HEK293 (cell line): ENCODE measurements at regions not wholly inside any gene's neighbourhood (a gene's known extent, or its start where the extent isn't known, plus 50 kb on each side); places are given as distances from the start of the nearest gene placed in this dataset.

Source experiments
- CTCF ChIA-PET: fragments of 350-600 bp; formaldehyde crosslinking; extraction: SDS; loops from one replicate; lab custom pipeline; 2021; ENCODE audit warnings: antibody characterized with exemption; lab: Yijun Ruan, JAX
- POLR2A ChIA-PET: fragments of 300-600 bp; formaldehyde crosslinking; extraction: SDS; loops from one replicate; lab custom pipeline; 2020; ENCODE audit warnings: antibody characterized with exemption, inconsistent platforms; lab: Yijun Ruan, JAX
- H3K27ac ChIP-seq: fragments of 200-500 bp; sonication (Bioruptor generic); 2 replicates; pipeline ENCODE4 v1.5.1; 2014; ENCODE audit warnings: low read depth, low read length, control low read depth, inconsistent platforms; ENCODE audit errors: extremely low read depth
- H3K36me3 ChIP-seq, 2 experiments: fragments of 200-500 bp in 1 of 2; sonication (Bioruptor generic) in 1 of 2; 1 replicate in 1 of 2; 2 replicates in 1 of 2; pipeline ENCODE4 v1.5.1; 2014 to 2017; ENCODE audit warnings: inconsistent platforms in 2 of 2, low read length in 2 of 2; ENCODE audit not compliant: control insufficient read depth in 2 of 2, insufficient read depth in 1 of 2
- H3K4me1 ChIP-seq: fragments of 200-500 bp; sonication (Bioruptor generic); 2 replicates; pipeline ENCODE4 v1.5.1; 2014; ENCODE audit warnings: mild to moderate bottlenecking, low read length, inconsistent platforms; ENCODE audit not compliant: control insufficient read depth, insufficient read depth
- H3K4me3 ChIP-seq: 2 replicates; pipeline ENCODE4 v1.5.1; 2011; ENCODE audit warnings: low read depth, mild to moderate bottlenecking, control low read depth, low read length, moderate library complexity
- H3K9me3 ChIP-seq: fragments of 200-500 bp; sonication (Bioruptor generic); 2 replicates; pipeline ENCODE4 v1.5.1; 2014; ENCODE audit warnings: low read depth, low read length, inconsistent platforms; ENCODE audit not compliant: control insufficient read depth, insufficient read depth
- BCL11A ChIP-seq: fragments of 450-650 bp; formaldehyde crosslinking; IDR thresholded peaks from 2 replicates; pipeline ENCODE4 v1.5.1; 2016; ENCODE audit warnings: low read depth, missing biosample characterization, missing genetic modification characterization
- CTCF ChIP-seq: fragments of 450-650 bp; formaldehyde crosslinking; IDR thresholded peaks from 2 replicates; pipeline ENCODE4 v1.5.1; 2016; ENCODE audit warnings: missing biosample characterization, missing genetic modification characterization
- HOXD13 ChIP-seq: sonication (generic); formaldehyde crosslinking; IDR thresholded peaks from 2 replicates; pipeline ENCODE4 v1.8.0; 2022; ENCODE audit warnings: missing genetic modification reagents, borderline replicate concordance
- WT1 ChIP-seq: fragments of 450-650 bp; formaldehyde crosslinking; IDR thresholded peaks from 2 replicates; pipeline ENCODE4 v1.5.1; 2016; ENCODE audit warnings: missing biosample characterization, missing genetic modification characterization
- ZBTB44 ChIP-seq: fragments of 450-650 bp; IDR thresholded peaks from 2 replicates; pipeline ENCODE4 v1.5.1; 2018; ENCODE audit warnings: missing biosample characterization, mild to moderate bottlenecking, missing genetic modification characterization
- ZNF2 ChIP-seq: fragments of 450-650 bp; formaldehyde crosslinking; IDR thresholded peaks from 2 replicates; pipeline ENCODE4 v1.5.1; 2016; ENCODE audit warnings: missing biosample characterization, missing genetic modification characterization
- ZNF221 ChIP-seq: fragments of 450-650 bp; formaldehyde crosslinking; IDR thresholded peaks from 2 replicates; pipeline ENCODE4 v1.5.1; 2017; ENCODE audit warnings: missing biosample characterization, missing genetic modification characterization, borderline replicate concordance
- ZNF239 ChIP-seq: fragments of 450-650 bp; formaldehyde crosslinking; IDR thresholded peaks from 2 replicates; pipeline ENCODE4 v1.5.1; 2016; ENCODE audit warnings: missing biosample characterization, missing genetic modification characterization
- ZNF26 ChIP-seq: fragments of 450-650 bp; formaldehyde crosslinking; IDR thresholded peaks from 2 replicates; pipeline ENCODE4 v1.5.1; 2016; ENCODE audit warnings: missing biosample characterization, missing genetic modification characterization
- ZNF280D ChIP-seq: fragments of 450-650 bp; formaldehyde crosslinking; IDR thresholded peaks from 2 replicates; pipeline ENCODE4 v1.5.1; 2016; ENCODE audit warnings: missing biosample characterization, missing genetic modification characterization
- ZNF341 ChIP-seq: fragments of 450-650 bp; formaldehyde crosslinking; IDR thresholded peaks from 2 replicates; pipeline ENCODE4; 2016; ENCODE audit warnings: low read depth, missing biosample characterization, missing genetic modification characterization
- ZNF350 ChIP-seq: fragments of 450-650 bp; formaldehyde crosslinking; IDR thresholded peaks from 2 replicates; pipeline ENCODE4 v1.5.0; 2017; ENCODE audit warnings: missing biosample characterization, mild to moderate bottlenecking, missing genetic modification characterization
- ZNF449 ChIP-seq: fragments of 450-650 bp; formaldehyde crosslinking; IDR thresholded peaks from 2 replicates; pipeline ENCODE4 v1.5.1; 2017; ENCODE audit warnings: missing biosample characterization, mild to moderate bottlenecking, missing genetic modification characterization, moderate library complexity
- ZNF639 ChIP-seq: fragments of 450-650 bp; formaldehyde crosslinking; IDR thresholded peaks from 2 replicates; pipeline ENCODE4 v1.5.1; 2016; ENCODE audit warnings: missing biosample characterization, missing genetic modification characterization
- ZNF704 ChIP-seq: fragments of 450-650 bp; formaldehyde crosslinking; IDR thresholded peaks from 2 replicates; pipeline ENCODE4 v1.5.1; 2016; ENCODE audit warnings: missing biosample characterization, missing genetic modification characterization
- ZNF792 ChIP-seq: fragments of 450-650 bp; formaldehyde crosslinking; IDR thresholded peaks from 2 replicates; pipeline ENCODE4 v1.5.1; 2016; ENCODE audit warnings: missing biosample characterization, missing genetic modification characterization

GRCh38 chr5:155850370-155850769 is 476.6 kb upstream of the SGCD start:
- no peak for TF ChIP-seq HOXD13 (CRISPR knock-in tag)
- no peak for TF ChIP-seq ZNF341 (tag by site-specific recombination)
- no peak for TF ChIP-seq ZNF350 (tag by site-specific recombination)
- no peak for TF ChIP-seq ZNF449 (tag by site-specific recombination)
- TF ChIP-seq ZNF2 (tag by site-specific recombination): no peak
- TF ChIP-seq ZNF239: no peak
- TF ChIP-seq ZNF221: no peak
- TF ChIP-seq ZNF639: no peak
- no peak for TF ChIP-seq ZNF26
- TF ChIP-seq ZNF792 (tag by site-specific recombination): no peak
- no peak for TF ChIP-seq WT1 (tag by site-specific recombination)
- TF ChIP-seq ZNF280D (tag by site-specific recombination): no peak
- TF ChIP-seq CTCF (tag by site-specific recombination): no peak
- TF ChIP-seq ZNF704 (tag by site-specific recombination): no peak
- TF ChIP-seq ZBTB44 (tag by site-specific recombination): no peak
- TF ChIP-seq BCL11A (tag by site-specific recombination): no peak
- Histone ChIP-seq H3K4me3 (no peak overlapping the region), H3K36me3 (no peaks in the 10 kb centered on the region), H3K27ac (no peak overlapping the region), H3K4me1 (no peaks in the 10 kb centered on the region), H3K9me3 (no peaks in the 10 kb centered on the region)
- POLR2A ChIA-PET: no interaction called here
- CTCF ChIA-PET: interaction anchor here (0.7 kb wide), 1 partner anchor 10 kb away, joined by 4 read pairs; no protein-coding TSS in a partner anchor
